ENCODE measurements at regions not wholly inside any gene's neighbourhood (a gene's known extent, or its start where the extent isn't known, plus 50 kb on each side); places are given as distances from the start of the nearest gene placed in this dataset.

- H3K9ac ChIP-seq (ENCODE audit: control insufficient read depth, insufficient read depth, low read length), result no peak overlapping the region
- H4K20me1 ChIP-seq (ENCODE audit: control insufficient read depth, insufficient read depth), result no peaks in the 10 kb centered on the region
- no TSS peak for BruUV-seq (replicated peaks)
- WGBS (ENCODE audit: insufficient coverage, insufficient replicate concordance, low lambda C conversion rate, missing lambda C conversion rate), result 0% methylated on average over 1 of the region's 1 CpG
- DNase-seq (ENCODE audit: low read depth, low spot score), result no peak
- CTCF ChIA-PET, result no interaction called here
- H3K36me3 ChIP-seq (ENCODE audit: control insufficient read depth in 2 of 2, insufficient read depth in 2 of 2, low read length in 1 of 2), result no peaks in the 10 kb centered on the region
- no peak overlapping the region for H3K4me3 ChIP-seq
- H3K9me3 ChIP-seq (replicated peaks; ENCODE audit: control insufficient read depth, insufficient read depth, low read length), result no peaks in the 10 kb centered on the region
- H3K27ac ChIP-seq (ENCODE audit: control insufficient read depth, insufficient read depth), result no peak overlapping the region
- in situ Hi-C loops (cut with MboI), result no loop called here
- no peak for TF ChIP-seq CEBPZ (IDR thresholded peaks at IDR 0.05; ENCODE audit: low read depth, low read length)
- no peak for ATAC-seq
- FAIRE-seq, result no peak
- H3K4me1 ChIP-seq (ENCODE audit: control insufficient read depth, insufficient read depth, low read length), result no peaks in the 10 kb centered on the region
- intact Hi-C loops (cut with micrococcal nuclease; ENCODE audit: unreplicated experiment), result no loop called here
- RAD21 ChIA-PET (ENCODE audit: unreplicated experiment), result no interaction called here
- no peak overlapping the region for H2AFZ ChIP-seq (ENCODE audit: control insufficient read depth, low read depth, low read length)
- SMC1A ChIA-PET (ENCODE audit: uncharacterized antibody, unreplicated experiment), result no interaction called here
- POLR2A ChIA-PET, result no interaction called here
- no peaks in the 10 kb centered on the region for H3K27me3 ChIP-seq (replicated peaks in 1 of 2; ENCODE audit: control insufficient read depth in 2 of 2, insufficient read depth in 2 of 2, low read length in 1 of 2)
- H3K4me2 ChIP-seq (ENCODE audit: control insufficient read depth, insufficient read depth), result no peak overlapping the region
- H3K79me2 ChIP-seq (ENCODE audit: control insufficient read depth, insufficient read depth, low read length), result no peaks in the 10 kb centered on the region
Observed at GRCh38 chr11:80240245-80240644, 799.4 kb upstream of the TENM4 start.

GRCh38 chr11:80239217-80239616, 798.4 kb upstream of the TENM4 start:
- Histone ChIP-seq H3K9ac (ENCODE audit: control insufficient read depth, insufficient read depth, low read length) (no peak overlapping the region), H3K27me3 (replicated peaks in 1 of 2; ENCODE audit: control insufficient read depth in 2 of 2, insufficient read depth in 2 of 2, low read length in 1 of 2) (no peaks in the 10 kb centered on the region), H3K79me2 (ENCODE audit: control insufficient read depth, insufficient read depth, low read length) (no peaks in the 10 kb centered on the region), H3K27ac (ENCODE audit: control insufficient read depth, insufficient read depth) (no peak overlapping the region), H3K9me3 (replicated peaks; ENCODE audit: control insufficient read depth, insufficient read depth, low read length) (no peaks in the 10 kb centered on the region), H3K4me3 (no peak overlapping the region), H3K36me3 (ENCODE audit: control insufficient read depth in 2 of 2, insufficient read depth in 2 of 2, low read length in 1 of 2) (no peaks in the 10 kb centered on the region), H2AFZ (ENCODE audit: control insufficient read depth, low read depth, low read length) (no peak overlapping the region), H3K4me1 (ENCODE audit: control insufficient read depth, insufficient read depth, low read length) (no peaks in the 10 kb centered on the region), H4K20me1 (ENCODE audit: control insufficient read depth, insufficient read depth) (no peaks in the 10 kb centered on the region), H3K4me2 (ENCODE audit: control insufficient read depth, insufficient read depth) (no peak overlapping the region)
- ATAC-seq (no peak), FAIRE-seq (no peak), DNase-seq (ENCODE audit: low read depth, low spot score) (no peak)
- POLR2A ChIA-PET, result no interaction called here
- RAD21 ChIA-PET (ENCODE audit: unreplicated experiment), result no interaction called here
- in situ Hi-C loops (cut with MboI), result no loop called here
- CTCF ChIA-PET, result no interaction called here
- WGBS (ENCODE audit: insufficient coverage, insufficient replicate concordance, low lambda C conversion rate, missing lambda C conversion rate), result 0% methylated on average over 1 of the region's 1 CpG
- SMC1A ChIA-PET (ENCODE audit: uncharacterized antibody, unreplicated experiment), result no interaction called here
- BruUV-seq (replicated peaks), result no TSS peak
- intact Hi-C loops (cut with micrococcal nuclease; ENCODE audit: unreplicated experiment), result no loop called here
- TF ChIP-seq NR2F1 (conservative IDR thresholded peaks at IDR 0.05), result no peak
- no peak for TF ChIP-seq CREB1 (IDR thresholded peaks at IDR 0.05; ENCODE audit: low read depth)
- no peak for TF ChIP-seq ATF3 (IDR thresholded peaks at IDR 0.05; ENCODE audit: borderline replicate concordance, extremely low read depth, low read depth, low read length)
- TF ChIP-seq REST (IDR thresholded peaks at IDR 0.05; ENCODE audit: low read depth, low read length), result no peak
- no peak for TF ChIP-seq ZNF207 (IDR thresholded peaks at IDR 0.05; ENCODE audit: borderline replicate concordance)
- no peak for TF ChIP-seq NKRF (conservative IDR thresholded peaks at IDR 0.05)
- TF ChIP-seq IKZF2 (IDR thresholded peaks at IDR 0.05), result no peak
- no peak for TF ChIP-seq BMI1 (IDR thresholded peaks at IDR 0.05; ENCODE audit: borderline replicate concordance)
